Activated CD4-positive, CD25-positive, alpha-beta regulatory T cell treated with anti-CD3 and anti-CD28 coated beads, Interleukin-2, amount 50 U/mL, for 16 hours (primary cell): ENCODE measurements at regions not wholly inside any gene's neighbourhood (a gene's known extent, or its start where the extent isn't known, plus 50 kb on each side); places are given as distances from the start of the nearest gene placed in this dataset.

Experiments
- DNase-seq: peaks from one replicate; pipeline ENCODE4 v3.0.0-alpha.2; 2020; ENCODE audit warnings: low read depth, low spot score

GRCh38 chr17:73753751-73754496, 109.7 kb upstream of the SDK2 start:
- DNase-seq, result no peak

- DNase-seq, result no peak
Measured at GRCh38 chr17:73754886-73755400, 110.7 kb upstream of the SDK2 start.

- DNase-seq, result no peak
Measured at GRCh38 chr17:73757420-73757819, 113.2 kb upstream of the SDK2 start.

GRCh38 chr17:73758245-73758644, 114.0 kb upstream of the SDK2 start:
- no peak for DNase-seq

- no peak for DNase-seq
Measured at GRCh38 chr17:73759324-73759723, 115.1 kb upstream of the SDK2 start.

GRCh38 chr17:73759734-73760438, 115.6 kb upstream of the SDK2 start:
- DNase-seq, result no peak

- no peak for DNase-seq
Measured at GRCh38 chr17:73760439-73760758, 116.2 kb upstream of the SDK2 start.

GRCh38 chr17:73765824-73766563, 121.7 kb upstream of the SDK2 start:
- no peak for DNase-seq

- DNase-seq, result no peak
Measured at GRCh38 chr17:73767696-73768095, 123.5 kb upstream of the SDK2 start.

GRCh38 chr17:73768691-73769090, 124.4 kb upstream of the SDK2 start:
- no peak for DNase-seq

- DNase-seq, result no peak
Measured at GRCh38 chr17:73769479-73769878, 125.2 kb upstream of the SDK2 start.

GRCh38 chr17:73770115-73770848, 126.0 kb upstream of the SDK2 start:
- DNase-seq, result no peak

- no peak for DNase-seq
Measured at GRCh38 chr17:73770849-73771229, 126.6 kb upstream of the SDK2 start.

GRCh38 chr17:73772107-73772705, 128.0 kb upstream of the SDK2 start:
- DNase-seq, result no peak

- DNase-seq, result no peak
Measured at GRCh38 chr17:73773702-73774101, 129.5 kb upstream of the SDK2 start.

GRCh38 chr17:73774852-73775251, 130.6 kb upstream of the SDK2 start:
- no peak for DNase-seq

- DNase-seq, result no peak
Measured at GRCh38 chr17:73776351-73777130, 132.3 kb upstream of the SDK2 start.

GRCh38 chr17:73777131-73777449, 132.8 kb upstream of the SDK2 start:
- DNase-seq, result no peak

GRCh38 chr17:73782231-73782630, 138.0 kb upstream of the SDK2 start:
- no peak for DNase-seq

GRCh38 chr17:73782641-73783381, 138.6 kb upstream of the SDK2 start:
- DNase-seq, result no peak
